C1 segment of cervical spinal cord (tissue), 14 donors: ENCODE measurements at regions not wholly inside any gene's neighbourhood (a gene's known extent, or its start where the extent isn't known, plus 50 kb on each side); places are given as distances from the start of the nearest gene placed in this dataset.

Source experiments
- DNase-seq, 14 donors: peaks; one replicate each; lab custom pipeline; 2025; lab: John Stamatoyannopoulos, UW

DNA sequence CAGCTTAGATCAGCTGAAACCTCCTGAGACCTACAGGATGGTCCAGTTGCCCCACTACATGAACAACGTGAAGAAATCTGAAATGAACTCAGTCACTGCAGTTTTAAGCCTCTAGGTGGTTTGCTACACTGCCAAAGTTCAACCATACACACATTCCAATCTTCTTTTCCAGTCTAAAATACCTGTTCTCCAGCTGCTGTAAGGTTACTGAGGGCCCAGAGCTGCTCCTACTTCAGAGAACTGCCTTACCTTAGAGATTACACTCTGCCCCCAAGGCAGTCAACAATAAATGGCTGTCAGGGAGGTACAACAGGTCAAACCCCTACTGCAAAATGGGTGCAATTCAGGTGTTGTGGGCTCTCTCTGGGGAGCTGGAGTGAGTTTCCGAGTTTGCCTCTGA is 154.1 kb upstream of the MIR17HG start:
- DNase-seq: no peak

- DNase-seq: no peak
These were observed 151.7 kb upstream of the MIR17HG start for GRCh38 chr13:91195789-91196188.

GRCh38 chr13:91196958-91197357 is 150.5 kb upstream of the MIR17HG start:
- no peak for DNase-seq

DNA sequence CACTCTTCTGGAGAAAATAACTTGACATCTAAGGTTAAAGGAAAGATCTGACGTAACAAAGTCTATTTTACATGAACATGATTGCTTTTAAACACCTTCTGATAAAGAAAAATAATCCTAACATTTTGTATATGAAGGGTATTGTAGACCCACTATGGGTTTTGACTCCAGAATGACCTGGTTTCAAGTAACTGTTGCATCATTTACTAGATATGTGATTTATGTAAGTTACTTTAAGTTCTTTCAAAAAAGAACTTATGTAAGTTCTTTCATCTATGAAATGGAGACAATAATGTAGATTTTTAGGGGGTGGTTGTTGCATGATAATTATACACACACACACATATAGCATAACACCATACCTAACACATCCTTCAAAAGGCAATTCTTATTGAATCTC is 147.6 kb upstream of the MIR17HG start:
- no peak for DNase-seq

GRCh38 chr13:91200486-91200885 is 147.0 kb upstream of the MIR17HG start:
- DNase-seq: no peak

DNA sequence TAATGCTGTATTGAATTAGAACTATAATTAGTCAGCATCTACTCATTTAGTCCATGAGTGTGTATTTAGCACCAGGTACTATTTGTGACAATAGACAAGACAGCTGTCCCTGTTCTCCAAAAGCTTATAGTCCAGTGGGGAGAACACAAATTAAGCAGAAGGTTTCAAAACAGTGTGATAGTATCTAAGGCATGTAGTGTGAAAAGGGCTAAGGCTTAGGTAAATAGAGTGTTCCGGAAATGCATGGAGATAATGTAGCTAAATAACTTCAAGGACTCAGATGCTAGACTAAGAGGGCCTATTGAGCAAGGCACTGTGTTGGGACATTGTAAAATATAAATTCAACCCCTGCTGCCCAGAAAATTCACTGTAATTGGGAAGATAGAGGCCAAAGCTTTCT is 144.1 kb upstream of the MIR17HG start:
- no peak for DNase-seq

- DNase-seq: no peak
These were observed 140.2 kb upstream of the MIR17HG start for GRCh38 chr13:91207261-91207660.

DNA sequence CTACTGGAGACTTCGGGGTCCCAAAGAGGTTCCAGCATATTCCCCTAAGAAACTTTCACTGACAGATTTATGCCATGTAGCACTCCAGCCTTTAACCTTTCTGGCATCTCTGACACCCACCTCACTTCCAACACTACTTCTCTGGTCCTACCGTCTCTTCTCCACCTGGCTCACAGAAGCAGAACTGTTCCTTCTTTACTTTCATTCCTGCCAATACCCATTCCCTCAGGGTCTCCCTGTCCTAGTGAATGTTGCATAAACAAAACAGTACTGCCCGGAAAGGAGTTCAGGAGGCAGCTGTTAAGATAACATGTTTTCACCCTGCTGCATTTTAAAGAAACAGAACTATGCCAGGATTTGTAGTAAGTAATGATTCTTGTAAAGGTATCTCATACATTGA is 136.0 kb upstream of the MIR17HG start:
- no peak for DNase-seq

DNA sequence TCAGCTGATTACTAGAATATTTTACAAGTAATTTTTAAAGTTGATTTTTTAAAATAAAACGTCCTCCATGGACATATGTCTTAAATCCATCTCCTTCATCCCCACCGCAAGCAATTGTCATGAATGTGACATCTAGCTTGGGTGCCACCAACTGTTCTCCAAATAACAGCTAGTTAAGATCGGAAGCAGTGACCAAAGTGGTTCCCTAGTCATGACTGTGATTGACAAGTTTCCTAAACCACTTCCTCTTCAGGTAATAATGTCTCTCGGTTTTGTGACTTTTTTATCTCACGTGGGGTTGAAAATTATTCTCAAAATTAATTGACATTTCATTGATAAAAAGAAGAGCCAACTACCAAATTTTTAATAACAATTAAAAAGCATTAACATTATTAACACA is 135.3 kb upstream of the MIR17HG start:
- no peak for DNase-seq

GRCh38 chr13:91214031-91214430 is 133.5 kb upstream of the MIR17HG start:
- no peak for DNase-seq

- no peak for DNase-seq
These were observed 130.4 kb upstream of the MIR17HG start for GRCh38 chr13:91216928-91217700.

DNA sequence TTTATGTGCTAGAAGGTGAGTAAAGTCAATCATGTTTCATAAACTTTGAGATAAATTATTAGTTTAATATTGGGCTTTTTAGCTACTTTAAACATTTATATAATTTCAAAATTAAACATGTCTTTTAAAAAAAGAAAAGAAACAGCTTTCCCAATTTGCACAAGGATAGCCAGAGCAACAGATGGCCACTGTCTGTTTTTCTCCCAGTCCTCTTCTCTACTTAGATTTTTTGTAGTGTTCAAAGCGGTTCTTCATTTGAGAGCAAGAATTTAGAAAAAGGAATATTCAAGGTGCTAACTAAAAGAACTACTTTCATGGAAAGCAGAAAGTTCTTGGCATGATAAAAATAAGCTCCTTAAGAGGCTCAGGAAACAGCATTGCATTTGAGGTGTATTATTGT is 128.3 kb upstream of the MIR17HG start:
- DNase-seq: no peak

DNA sequence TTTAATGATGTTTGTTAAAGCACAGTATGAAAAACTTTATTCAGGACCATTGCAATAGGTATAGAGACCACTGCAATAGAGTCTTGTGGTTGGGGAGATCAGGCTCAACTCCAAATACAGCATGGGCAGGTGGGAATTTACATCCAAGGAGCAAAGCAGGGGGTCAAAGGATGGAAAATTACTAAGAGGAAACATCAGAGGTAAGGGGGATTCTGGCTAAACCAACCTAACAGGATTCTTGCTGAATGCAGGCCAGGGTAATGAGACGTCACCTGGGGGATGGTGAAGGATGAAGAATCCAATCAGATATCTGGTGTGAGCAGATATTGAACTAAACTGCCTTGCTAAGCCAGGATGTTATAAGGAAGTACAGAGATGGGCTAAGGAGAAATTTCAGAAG is 126.6 kb upstream of the MIR17HG start:
- DNase-seq: no peak

- DNase-seq: no peak
These were observed 119.4 kb upstream of the MIR17HG start for GRCh38 chr13:91228108-91228507.

- no peak for DNase-seq
These were observed 118.5 kb upstream of the MIR17HG start for GRCh38 chr13:91228940-91229339.

GRCh38 chr13:91232716-91233115 is 114.8 kb upstream of the MIR17HG start:
- no peak for DNase-seq

GRCh38 chr13:91233291-91233690 is 114.2 kb upstream of the MIR17HG start:
- DNase-seq: no peak

DNA sequence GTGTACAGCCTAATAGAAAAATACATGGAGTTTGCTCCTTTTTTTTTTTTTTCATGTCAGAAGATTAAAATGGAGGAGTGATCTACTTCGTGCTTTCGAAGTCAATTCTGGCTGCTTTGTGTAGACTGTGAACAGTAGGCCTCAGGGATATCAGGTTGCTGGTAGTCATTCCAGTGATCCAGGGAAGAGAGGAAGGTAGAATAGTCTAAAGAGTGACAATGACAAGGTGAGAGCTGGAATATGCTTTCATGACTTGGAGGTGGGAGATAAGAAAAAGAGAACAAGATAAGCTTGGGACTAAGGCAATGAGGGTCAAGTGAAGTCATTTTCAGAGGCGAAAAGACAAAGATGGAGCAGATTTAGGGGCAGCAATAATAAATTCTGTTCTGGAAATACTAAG is 111.3 kb upstream of the MIR17HG start:
- DNase-seq: no peak

- DNase-seq: no peak
These were observed 110.6 kb upstream of the MIR17HG start for GRCh38 chr13:91236921-91237320.

GRCh38 chr13:91238036-91238435 is 109.5 kb upstream of the MIR17HG start:
- DNase-seq: no peak

DNA sequence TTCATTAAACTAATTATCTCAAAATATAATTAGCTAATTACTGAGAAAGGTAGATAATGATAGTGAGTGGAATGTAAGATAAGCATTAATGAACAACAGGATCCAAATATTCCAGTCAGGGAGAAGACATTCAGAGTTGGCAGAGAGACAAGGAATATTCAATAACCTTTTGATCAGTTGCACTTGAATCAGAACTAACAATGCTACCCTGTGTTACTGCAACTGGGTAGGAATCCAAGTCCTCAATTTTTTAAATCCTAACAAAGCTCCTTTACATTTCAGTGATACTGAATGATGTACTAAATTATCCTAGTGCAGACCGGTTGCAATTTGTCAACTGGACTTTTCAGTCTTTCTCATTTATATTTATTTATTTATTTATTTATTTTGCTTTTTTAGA is 107.1 kb upstream of the MIR17HG start:
- DNase-seq: no peak

GRCh38 chr13:91241221-91241933 is 106.1 kb upstream of the MIR17HG start:
- no peak for DNase-seq

- DNase-seq: no peak
These were observed 104.8 kb upstream of the MIR17HG start for GRCh38 chr13:91242652-91243051.
